ENCODE measurements at regions not wholly inside any gene's neighbourhood (a gene's known extent, or its start where the extent isn't known, plus 50 kb on each side); places are given as distances from the start of the nearest gene placed in this dataset.
"Not testable (repeated sequence)": the region's sequence is repeated elsewhere in the genome, so short reads cannot be mapped to it uniquely, and the experiment has no call there.

GRCh38 chr9:31321686-31322085 is 1062.8 kb upstream of the ACO1 start:
- H3K27ac ChIP-seq (ENCODE audit: low read length, poor library complexity, severe bottlenecking), result no peak overlapping the region
- H3K27me3 ChIP-seq (ENCODE audit: control insufficient read depth in 1 of 2, insufficient read depth in 1 of 2, low read length in 2 of 2), result no peaks in the 10 kb centered on the region
- no peak overlapping the region for H2BK120ac ChIP-seq (ENCODE audit: low read depth, low read length)
- H3K4me1 ChIP-seq (ENCODE audit: control insufficient read depth, insufficient read depth, low read depth, low read length), result peaks cover 2% of the 10 kb centered on the region
- no peak overlapping the region for H3K9ac ChIP-seq (ENCODE audit: low read length)
- no peak overlapping the region for H3K14ac ChIP-seq (ENCODE audit: low read length in 2 of 2)
- H4K91ac ChIP-seq (ENCODE audit: low read length), result no peak overlapping the region
- H2BK12ac ChIP-seq (ENCODE audit: low read length in 2 of 2), result no peak overlapping the region
- no peak overlapping the region for H3K23ac ChIP-seq (ENCODE audit: low read length in 2 of 2)
- H3K4me2 ChIP-seq (ENCODE audit: low read length, poor library complexity, severe bottlenecking), result no peak overlapping the region
- WGBS, result 100% methylated on average over 3 of the region's 3 CpGs
- no peak for DNase-seq
- H2AK5ac ChIP-seq (ENCODE audit: low read length, severe bottlenecking), result no peak overlapping the region
- no peaks in the 10 kb centered on the region for H3K9me3 ChIP-seq (ENCODE audit: control insufficient read depth, low read length)
- H3K18ac ChIP-seq (ENCODE audit: low read depth in 1 of 2, low read length in 2 of 2), result no peak overlapping the region
- H2BK5ac ChIP-seq (ENCODE audit: low read depth, low read length, poor library complexity, severe bottlenecking), result no peak overlapping the region
- no peaks in the 10 kb centered on the region for H3K79me1 ChIP-seq (replicated peaks; ENCODE audit: low read length, poor library complexity, severe bottlenecking)
- no peak overlapping the region for H4K8ac ChIP-seq (ENCODE audit: low read length)
- no peak overlapping the region for H3K4me3 ChIP-seq (ENCODE audit: insufficient read depth in 1 of 2, low read depth in 1 of 2, low read length in 2 of 2)
- H2BK15ac ChIP-seq (ENCODE audit: low read depth, poor library complexity, severe bottlenecking), result no peak overlapping the region
- no peaks in the 10 kb centered on the region for H3K36me3 ChIP-seq (ENCODE audit: control insufficient read depth in 1 of 2, insufficient read depth in 2 of 2, low read depth in 1 of 2, low read length in 2 of 2)
- H2AFZ ChIP-seq (ENCODE audit: low read depth, low read length), result no peak overlapping the region
- H3K4ac ChIP-seq (ENCODE audit: low read depth in 1 of 2, low read length in 2 of 2), result no peak overlapping the region

- no peaks in the 10 kb centered on the region for H3K36me3 ChIP-seq (ENCODE audit: control insufficient read depth in 1 of 2, insufficient read depth in 2 of 2, low read depth in 1 of 2, low read length in 2 of 2)
- H2BK12ac ChIP-seq (ENCODE audit: low read length in 2 of 2), result no peak overlapping the region
- H3K79me1 ChIP-seq (replicated peaks; ENCODE audit: low read length, poor library complexity, severe bottlenecking), result no peaks in the 10 kb centered on the region
- no peak overlapping the region for H3K14ac ChIP-seq (ENCODE audit: low read length in 2 of 2)
- no peak overlapping the region for H3K9ac ChIP-seq (ENCODE audit: low read length)
- WGBS, result 88% methylated on average over 2 of the region's 2 CpGs
- H4K91ac ChIP-seq (ENCODE audit: low read length), result no peak overlapping the region
- no peak for DNase-seq
- H3K4ac ChIP-seq (ENCODE audit: low read depth in 1 of 2, low read length in 2 of 2), result no peak overlapping the region
- no peak overlapping the region for H3K18ac ChIP-seq (ENCODE audit: low read depth in 1 of 2, low read length in 2 of 2)
- no peak overlapping the region for H2BK15ac ChIP-seq (ENCODE audit: low read depth, poor library complexity, severe bottlenecking)
- H3K4me2 ChIP-seq (ENCODE audit: low read length, poor library complexity, severe bottlenecking), result no peak overlapping the region
- H2BK120ac ChIP-seq (ENCODE audit: low read depth, low read length), result no peak overlapping the region
- H3K23ac ChIP-seq (ENCODE audit: low read length in 2 of 2), result no peak overlapping the region
- no peak overlapping the region for H3K27ac ChIP-seq (ENCODE audit: low read length, poor library complexity, severe bottlenecking)
- H4K8ac ChIP-seq (ENCODE audit: low read length), result no peak overlapping the region
- H3K4me3 ChIP-seq (ENCODE audit: insufficient read depth in 1 of 2, low read depth in 1 of 2, low read length in 2 of 2), result no peak overlapping the region
- H2AK5ac ChIP-seq (ENCODE audit: low read length, severe bottlenecking), result no peak overlapping the region
- H3K27me3 ChIP-seq (ENCODE audit: control insufficient read depth in 1 of 2, insufficient read depth in 1 of 2, low read length in 2 of 2), result no peaks in the 10 kb centered on the region
- H3K9me3 ChIP-seq (ENCODE audit: control insufficient read depth, low read length), result no peaks in the 10 kb centered on the region
- no peak overlapping the region for H2BK5ac ChIP-seq (ENCODE audit: low read depth, low read length, poor library complexity, severe bottlenecking)
- H3K4me1 ChIP-seq (ENCODE audit: control insufficient read depth, insufficient read depth, low read depth, low read length), result peaks cover 2% of the 10 kb centered on the region
- no peak overlapping the region for H2AFZ ChIP-seq (ENCODE audit: low read depth, low read length)
Measured at GRCh38 chr9:31323726-31324444, 1060.6 kb upstream of the ACO1 start.

- Histone ChIP-seq H3K23ac (ENCODE audit: low read length in 2 of 2) (no peak overlapping the region), H3K14ac (ENCODE audit: low read length in 2 of 2) (peak overlapping the region in 1 of 2 experiments; percentile 26), H3K4me1 (ENCODE audit: control insufficient read depth, insufficient read depth, low read depth, low read length) (no peaks in the 10 kb centered on the region), H3K27ac (ENCODE audit: low read length, poor library complexity, severe bottlenecking) (no peak overlapping the region), H4K8ac (ENCODE audit: low read length) (no peak overlapping the region), H4K91ac (ENCODE audit: low read length) (no peak overlapping the region), H3K4me3 (ENCODE audit: insufficient read depth in 1 of 2, low read depth in 1 of 2, low read length in 2 of 2) (no peak overlapping the region), H3K18ac (ENCODE audit: low read depth in 1 of 2, low read length in 2 of 2) (no peak overlapping the region), H3K27me3 (ENCODE audit: control insufficient read depth in 1 of 2, insufficient read depth in 1 of 2, low read length in 2 of 2) (no peaks in the 10 kb centered on the region), H2BK120ac (ENCODE audit: low read depth, low read length) (no peak overlapping the region), H2BK15ac (ENCODE audit: low read depth, poor library complexity, severe bottlenecking) (no peak overlapping the region), H2AFZ (ENCODE audit: low read depth, low read length) (no peak overlapping the region), H3K79me1 (replicated peaks; ENCODE audit: low read length, poor library complexity, severe bottlenecking) (no peaks in the 10 kb centered on the region), H3K4me2 (ENCODE audit: low read length, poor library complexity, severe bottlenecking) (no peak overlapping the region), H3K9ac (ENCODE audit: low read length) (no peak overlapping the region), H3K4ac (ENCODE audit: low read depth in 1 of 2, low read length in 2 of 2) (no peak overlapping the region), H2AK5ac (ENCODE audit: low read length, severe bottlenecking) (no peak overlapping the region), H3K9me3 (ENCODE audit: control insufficient read depth, low read length) (no peaks in the 10 kb centered on the region), H3K36me3 (ENCODE audit: control insufficient read depth in 1 of 2, insufficient read depth in 2 of 2, low read depth in 1 of 2, low read length in 2 of 2) (no peaks in the 10 kb centered on the region), H2BK5ac (ENCODE audit: low read depth, low read length, poor library complexity, severe bottlenecking) (no peak overlapping the region), H2BK12ac (ENCODE audit: low read length in 2 of 2) (no peak overlapping the region)
- no peak for DNase-seq
- WGBS, result 91% methylated on average over 6 of the region's 6 CpGs
Measured at GRCh38 chr9:31325778-31326177, 1058.7 kb upstream of the ACO1 start.

GRCh38 chr9:31326883-31327282 is 1057.6 kb upstream of the ACO1 start:
- not testable (repeated sequence) for H2BK5ac ChIP-seq (ENCODE audit: low read depth, low read length, poor library complexity, severe bottlenecking); H2AK5ac ChIP-seq (ENCODE audit: low read length, severe bottlenecking); H2BK15ac ChIP-seq (ENCODE audit: low read depth, poor library complexity, severe bottlenecking); H3K14ac ChIP-seq (ENCODE audit: low read length in 2 of 2); H3K4me1 ChIP-seq (ENCODE audit: control insufficient read depth, insufficient read depth, low read depth, low read length); H3K79me1 ChIP-seq (replicated peaks; ENCODE audit: low read length, poor library complexity, severe bottlenecking); H2AFZ ChIP-seq (ENCODE audit: low read depth, low read length); H4K8ac ChIP-seq (ENCODE audit: low read length); H3K4me3 ChIP-seq (ENCODE audit: insufficient read depth in 1 of 2, low read depth in 1 of 2, low read length in 2 of 2); DNase-seq; H4K91ac ChIP-seq (ENCODE audit: low read length); H3K9me3 ChIP-seq (ENCODE audit: control insufficient read depth, low read length); H3K4ac ChIP-seq (ENCODE audit: low read depth in 1 of 2, low read length in 2 of 2); H2BK12ac ChIP-seq (ENCODE audit: low read length in 2 of 2); H3K36me3 ChIP-seq (ENCODE audit: control insufficient read depth in 1 of 2, insufficient read depth in 2 of 2, low read depth in 1 of 2, low read length in 2 of 2); H2BK120ac ChIP-seq (ENCODE audit: low read depth, low read length); H3K18ac ChIP-seq (ENCODE audit: low read depth in 1 of 2, low read length in 2 of 2); H3K4me2 ChIP-seq (ENCODE audit: low read length, poor library complexity, severe bottlenecking); H3K9ac ChIP-seq (ENCODE audit: low read length); H3K27ac ChIP-seq (ENCODE audit: low read length, poor library complexity, severe bottlenecking); H3K23ac ChIP-seq (ENCODE audit: low read length in 2 of 2); H3K27me3 ChIP-seq (ENCODE audit: control insufficient read depth in 1 of 2, insufficient read depth in 1 of 2, low read length in 2 of 2)
- 90% methylated on average over 12 of the region's 12 CpGs for WGBS
